ENCODE measurements at regions not wholly inside any gene's neighbourhood (a gene's known extent, or its start where the extent isn't known, plus 50 kb on each side); places are given as distances from the start of the nearest gene placed in this dataset.

GRCh38 chr9:1434811-1435210, 384.7 kb downstream of the DMRT2 start:
- DNase-seq = no peak

DNA sequence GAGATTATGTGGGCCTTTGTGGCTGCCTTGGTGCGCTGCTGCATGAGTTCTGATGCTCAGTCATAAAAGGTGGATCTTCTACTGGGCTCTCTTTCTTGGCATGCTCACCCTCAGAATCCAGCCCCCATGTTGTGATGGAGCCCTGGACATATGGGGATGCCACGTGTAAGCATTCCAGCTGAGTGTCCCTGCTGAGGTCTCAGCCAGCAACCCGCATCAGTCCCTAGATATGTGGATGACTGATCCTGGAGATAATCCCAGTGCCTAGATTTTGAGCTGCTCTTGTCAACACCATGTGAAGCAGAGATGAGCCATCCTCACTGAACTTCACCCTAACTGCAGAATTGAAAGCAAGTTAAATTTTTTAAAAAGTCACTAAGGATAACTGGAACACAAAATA, 390.1 kb downstream of the DMRT2 start:
- DNase-seq = no peak

- no peak for DNase-seq
Measured at GRCh38 chr9:1442105-1442504, 391.9 kb downstream of the DMRT2 start.

GRCh38 chr9:1443450-1443849, 393.3 kb downstream of the DMRT2 start:
- DNase-seq = no peak

DNA sequence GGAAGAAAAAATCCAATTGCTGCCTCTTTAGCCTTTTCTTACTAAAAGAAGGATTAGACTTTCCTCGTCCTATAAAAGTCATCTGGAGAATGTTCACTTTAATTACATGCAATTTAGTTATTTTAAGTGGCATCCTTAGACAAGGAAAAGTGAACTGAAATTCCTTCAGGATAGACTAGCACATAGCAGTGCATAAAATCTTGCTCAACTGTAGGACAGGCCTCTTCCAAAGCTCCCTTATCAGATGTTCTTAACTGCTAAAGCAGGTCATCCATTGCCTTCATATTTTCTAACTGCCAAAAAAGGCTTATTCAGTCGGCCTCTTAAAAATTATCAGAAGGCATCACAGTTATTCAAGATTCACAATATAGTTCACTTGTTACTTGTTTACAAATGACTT, 396.5 kb downstream of the DMRT2 start:
- no peak for DNase-seq

DNA sequence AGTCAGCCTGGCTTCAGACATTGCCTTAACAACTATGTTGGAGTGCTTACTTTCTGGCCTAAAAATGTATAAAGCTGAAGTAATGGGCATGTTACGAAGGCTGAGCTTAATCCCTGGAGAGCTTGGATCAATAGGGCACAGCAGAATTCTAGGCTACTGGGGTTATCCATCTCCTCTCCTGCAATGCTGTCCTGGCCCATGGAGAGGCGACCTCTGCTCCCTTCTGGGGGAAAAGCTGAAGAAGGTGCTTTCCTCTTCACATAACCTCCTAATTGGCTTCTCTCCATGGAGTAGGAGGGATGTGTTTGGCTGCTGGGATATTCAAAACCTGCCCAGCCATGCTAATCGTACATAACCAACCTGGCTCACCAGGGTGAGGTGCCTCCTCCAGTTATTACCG, 403.5 kb downstream of the DMRT2 start:
- DNase-seq = no peak

DNA sequence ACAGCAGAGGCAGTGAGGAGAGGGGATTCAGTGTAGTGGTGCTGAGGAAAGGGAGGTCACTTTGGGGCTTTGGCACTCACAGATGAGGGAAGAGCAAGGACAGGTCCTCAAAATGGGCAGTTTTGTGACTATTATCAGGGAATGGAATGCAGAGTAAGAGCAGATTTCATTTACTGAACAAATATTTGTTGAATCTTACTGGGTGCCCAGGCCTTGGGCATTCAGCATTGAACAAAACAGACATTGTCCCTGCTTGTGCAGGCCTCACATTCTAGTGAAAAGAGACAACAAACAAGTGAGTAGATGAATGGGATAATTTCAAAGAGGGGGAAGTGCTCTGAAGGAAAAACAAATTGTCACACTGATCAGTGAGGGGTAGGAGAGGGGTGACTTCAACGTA, 404.1 kb downstream of the DMRT2 start:
- DNase-seq = no peak

DNA sequence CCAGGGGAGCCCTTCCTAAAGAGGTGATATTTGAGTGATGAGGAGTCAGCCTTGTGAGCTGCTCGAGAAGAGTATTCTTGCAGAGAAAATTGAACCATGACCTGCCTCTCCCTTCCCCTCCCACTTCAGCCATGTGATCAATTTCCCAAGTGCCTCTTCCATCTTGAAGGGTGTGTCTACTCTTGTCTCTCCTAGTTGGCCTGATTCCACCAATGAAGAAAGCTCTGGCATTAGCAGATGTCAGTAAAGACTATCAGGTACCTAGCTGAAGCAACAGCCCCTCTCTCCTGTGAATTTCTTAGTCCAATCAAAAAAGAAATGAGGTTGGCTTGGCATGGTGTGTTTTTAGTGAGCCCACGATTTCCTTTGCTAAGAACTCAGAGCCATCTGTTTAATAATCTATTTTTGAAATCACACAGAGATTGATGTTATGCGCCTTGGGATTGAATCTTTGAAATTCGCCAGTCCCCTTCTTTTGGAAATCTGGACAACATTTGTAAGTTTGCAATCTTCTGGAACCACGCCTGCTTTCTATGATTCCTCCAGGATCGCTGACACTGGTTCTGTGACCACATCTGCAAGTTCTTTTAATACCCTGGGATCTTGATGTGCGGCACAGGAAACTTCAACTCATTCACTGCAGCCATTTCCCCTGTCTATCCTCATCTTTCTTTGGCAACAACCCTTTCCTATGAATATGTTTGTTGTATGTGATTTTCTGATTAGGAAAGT, 404.6 kb downstream of the DMRT2 start:
- DNase-seq = no peak

DNA sequence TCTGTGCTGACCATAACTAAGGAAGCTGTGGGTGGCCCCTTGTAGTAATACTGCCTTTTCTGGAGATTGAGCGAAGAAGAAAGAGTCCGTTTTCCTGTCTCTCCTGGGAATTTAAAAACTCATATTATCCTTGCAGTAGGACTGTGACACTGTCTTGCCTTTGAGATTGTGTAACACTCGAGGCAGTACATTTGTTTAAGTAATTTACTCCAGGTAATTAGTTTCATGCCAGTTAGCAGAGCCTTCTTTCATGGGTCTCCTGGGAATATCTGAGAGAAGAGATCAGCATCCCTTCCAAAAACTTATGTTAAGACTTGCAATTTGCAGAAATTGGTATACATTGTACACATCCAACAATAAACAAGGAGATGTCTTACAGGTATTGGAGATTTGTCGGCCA, 405.6 kb downstream of the DMRT2 start:
- DNase-seq = no peak

DNA sequence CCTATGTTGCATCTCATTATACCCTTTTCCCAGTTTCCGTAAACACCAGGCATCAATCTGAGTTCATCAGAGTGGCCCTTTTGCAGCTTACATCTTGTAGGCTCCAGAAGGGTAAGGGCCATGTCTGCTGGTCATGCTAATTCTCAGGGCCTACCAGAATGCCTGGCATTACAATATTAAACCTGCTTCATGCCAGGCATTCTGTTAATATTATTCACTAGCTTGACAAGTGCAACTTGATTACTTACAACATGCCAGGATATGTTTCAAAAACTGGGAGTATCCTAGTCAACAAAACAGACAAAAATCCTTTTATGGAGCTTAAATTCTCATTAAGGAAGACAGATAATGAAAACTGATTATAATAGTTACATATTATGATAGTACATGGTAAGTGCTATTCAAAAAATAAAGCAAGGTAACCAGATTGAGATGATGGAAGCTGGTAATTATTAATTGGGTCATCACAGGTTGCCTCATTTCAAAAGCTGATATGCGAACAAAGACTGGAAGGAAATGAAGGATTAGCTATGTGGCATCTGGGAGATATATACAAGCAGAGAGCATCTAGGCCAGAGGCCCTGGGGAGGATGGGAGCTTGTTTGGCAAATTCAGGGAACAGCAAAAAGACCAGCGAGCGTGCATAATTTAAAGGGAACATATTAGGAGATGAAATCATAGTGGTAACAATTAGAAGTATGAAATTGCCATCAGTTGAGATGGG, 406.3 kb downstream of the DMRT2 start:
- no peak for DNase-seq

DNA sequence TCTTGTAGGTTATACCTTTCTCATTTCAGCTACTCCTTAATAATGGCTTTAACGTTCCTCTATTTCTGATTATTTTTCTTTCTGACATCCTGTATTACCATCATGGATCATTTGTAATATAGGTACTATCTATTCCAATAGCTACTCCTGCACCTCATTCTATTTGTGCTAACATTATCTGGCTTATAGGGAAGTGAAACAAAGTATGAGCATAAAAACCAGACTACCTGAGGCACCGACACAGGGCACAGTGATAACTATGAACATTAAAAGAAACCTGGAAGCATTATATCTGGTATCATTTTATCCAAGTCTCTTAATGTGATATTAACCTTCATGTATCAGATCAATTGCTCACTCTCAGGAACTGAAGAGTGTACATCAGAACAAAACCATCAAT, 407.3 kb downstream of the DMRT2 start:
- DNase-seq = no peak

DNA sequence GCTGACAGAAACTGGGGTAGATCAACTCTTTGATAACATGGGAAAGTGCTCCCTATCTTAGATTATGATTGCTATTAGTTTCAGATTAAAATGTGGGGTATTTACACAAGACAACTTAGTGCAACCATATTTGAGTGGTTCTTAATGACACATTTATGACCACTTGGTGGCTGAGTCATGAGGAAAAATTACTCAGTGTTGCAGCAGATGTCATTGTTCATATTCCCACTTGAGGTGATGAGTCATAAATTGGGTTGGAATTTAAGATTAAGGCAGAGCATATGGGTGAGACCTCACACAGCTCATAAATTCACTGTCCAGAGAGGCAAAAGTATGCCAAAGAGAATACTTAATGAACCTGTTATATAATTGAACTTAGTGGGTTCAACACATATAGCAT, 408.3 kb downstream of the DMRT2 start:
- DNase-seq = peak; percentile 42

DNA sequence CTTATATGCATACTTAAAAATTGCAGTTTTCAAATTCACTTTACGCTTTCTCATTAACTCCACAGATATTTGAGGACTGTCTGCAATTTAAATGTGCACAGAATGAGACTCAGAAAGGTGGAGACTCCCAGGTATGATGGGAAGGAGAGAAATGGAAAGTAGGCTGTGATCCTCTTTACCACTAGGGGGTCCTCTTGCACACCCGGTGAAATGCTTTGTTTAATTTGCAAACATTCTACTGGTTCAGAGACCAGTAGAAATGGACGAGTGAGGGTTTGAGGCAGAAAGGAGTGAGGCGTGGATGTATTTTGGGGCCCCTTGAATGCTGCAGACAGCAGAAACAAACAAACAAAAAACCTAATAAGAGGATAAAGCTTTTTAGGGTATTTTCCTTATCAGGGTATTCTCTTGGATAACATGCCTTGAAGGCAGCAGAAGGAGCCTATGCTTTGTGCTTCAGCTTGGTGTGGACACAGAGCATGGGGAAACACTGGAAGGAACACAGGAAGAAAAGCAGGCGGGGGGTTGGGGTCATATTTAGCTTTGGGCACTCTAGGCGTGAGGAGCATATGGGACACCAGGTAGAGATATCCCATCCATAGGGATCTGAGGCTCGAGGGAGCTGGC, 410.1 kb downstream of the DMRT2 start:
- peak; percentile 8 for DNase-seq

GRCh38 chr9:1461812-1462211, 411.7 kb downstream of the DMRT2 start:
- DNase-seq = no peak

DNA sequence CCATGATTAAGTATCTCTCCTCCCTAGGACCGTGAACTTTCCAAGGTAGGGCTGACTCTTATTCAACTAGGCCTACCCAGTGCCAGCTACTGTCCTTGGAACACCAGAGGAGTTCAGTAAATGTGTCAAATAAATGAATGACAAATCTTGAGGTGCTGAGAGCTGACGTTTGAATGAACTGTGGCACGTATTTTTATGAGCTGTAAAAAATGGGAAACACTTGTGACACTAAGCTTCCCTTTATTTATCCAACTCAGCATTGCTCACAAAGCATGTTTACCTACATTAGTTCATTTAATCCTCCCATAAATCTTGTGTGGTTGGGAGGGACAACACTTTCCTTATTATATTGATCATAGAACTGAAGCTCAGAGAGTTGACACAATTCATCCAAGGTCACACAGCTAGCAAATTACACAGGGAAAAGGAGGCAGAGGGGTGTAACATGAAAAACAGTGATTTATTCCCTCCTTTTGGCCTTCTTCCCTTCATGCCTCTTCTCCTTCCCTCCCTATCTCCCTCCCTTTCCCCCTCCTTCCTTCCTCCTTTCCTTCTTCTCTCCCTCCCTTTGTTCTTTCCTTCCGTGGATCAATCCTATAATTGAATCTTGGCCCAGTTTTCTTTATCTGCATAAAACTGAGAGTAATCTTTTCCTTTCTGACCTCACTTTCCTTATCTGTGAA, 412.6 kb downstream of the DMRT2 start:
- DNase-seq = no peak

DNA sequence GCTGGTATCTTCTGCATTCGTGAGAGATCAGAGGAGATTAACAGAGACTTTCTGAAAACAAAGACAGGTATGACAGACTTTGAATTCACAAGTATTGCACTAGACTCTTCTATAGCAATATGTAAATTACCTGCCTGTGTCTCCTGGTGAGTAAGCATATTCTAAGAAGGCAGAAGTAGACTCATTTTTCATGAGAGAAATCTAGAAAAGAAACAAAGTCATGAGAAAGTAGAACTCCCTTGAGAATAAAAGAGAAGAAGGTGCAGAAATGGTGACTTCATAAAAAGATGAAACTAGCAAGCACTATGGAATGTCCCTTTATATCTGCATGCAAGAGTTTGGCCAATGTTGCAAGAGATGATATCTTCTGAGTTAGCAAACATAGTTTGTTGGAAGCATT, 419.8 kb downstream of the DMRT2 start:
- no peak for DNase-seq

- no peak for DNase-seq
Measured at GRCh38 chr9:1473956-1474634, 423.9 kb downstream of the DMRT2 start.

- DNase-seq = no peak
Measured at GRCh38 chr9:1474671-1475070, 424.5 kb downstream of the DMRT2 start.

DNA sequence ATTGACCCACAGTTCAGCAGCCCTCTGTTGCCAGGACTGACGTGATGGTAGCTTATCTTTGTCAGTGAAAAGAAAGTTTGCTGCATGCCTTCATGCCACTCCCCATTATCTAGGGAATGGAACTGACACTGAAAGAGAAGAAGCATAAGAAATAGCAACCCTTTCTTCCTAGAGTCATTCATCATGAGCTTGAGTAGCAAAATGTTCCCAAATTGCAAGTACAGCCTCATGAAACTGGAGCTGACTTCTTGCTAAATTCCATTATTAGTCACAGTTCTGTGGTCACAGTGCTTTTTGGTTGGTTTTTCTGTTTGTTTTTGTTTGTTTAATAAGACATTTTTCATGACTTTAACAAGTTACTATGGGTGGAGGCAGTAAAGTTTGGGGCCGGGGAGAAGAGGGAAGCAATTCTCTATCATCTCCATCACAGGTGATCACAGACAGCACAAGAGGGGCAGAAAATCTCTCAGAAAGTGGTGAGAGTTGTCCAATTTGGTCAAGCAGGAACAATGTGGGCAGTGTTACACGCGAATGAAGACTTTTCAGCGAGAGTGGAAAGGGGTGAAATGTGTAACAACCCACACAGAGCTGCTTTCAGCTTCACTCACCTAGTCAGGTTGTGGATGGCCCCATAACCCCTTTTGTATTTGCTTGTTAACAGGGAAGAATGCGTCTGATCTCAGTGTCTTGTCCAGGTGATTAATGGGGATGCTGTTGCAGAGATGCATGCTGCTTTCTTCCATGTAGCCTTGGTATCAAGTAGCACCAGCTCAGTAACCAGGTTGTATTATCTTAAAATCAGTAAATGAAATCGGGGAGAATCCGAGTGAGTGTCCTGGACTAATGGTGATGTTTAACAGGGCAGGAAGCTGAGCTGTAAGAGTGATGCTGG, 440.4 kb downstream of the DMRT2 start:
- DNase-seq = no peak

- DNase-seq = no peak
Measured at GRCh38 chr9:1492156-1492555, 442.0 kb downstream of the DMRT2 start.

DNA sequence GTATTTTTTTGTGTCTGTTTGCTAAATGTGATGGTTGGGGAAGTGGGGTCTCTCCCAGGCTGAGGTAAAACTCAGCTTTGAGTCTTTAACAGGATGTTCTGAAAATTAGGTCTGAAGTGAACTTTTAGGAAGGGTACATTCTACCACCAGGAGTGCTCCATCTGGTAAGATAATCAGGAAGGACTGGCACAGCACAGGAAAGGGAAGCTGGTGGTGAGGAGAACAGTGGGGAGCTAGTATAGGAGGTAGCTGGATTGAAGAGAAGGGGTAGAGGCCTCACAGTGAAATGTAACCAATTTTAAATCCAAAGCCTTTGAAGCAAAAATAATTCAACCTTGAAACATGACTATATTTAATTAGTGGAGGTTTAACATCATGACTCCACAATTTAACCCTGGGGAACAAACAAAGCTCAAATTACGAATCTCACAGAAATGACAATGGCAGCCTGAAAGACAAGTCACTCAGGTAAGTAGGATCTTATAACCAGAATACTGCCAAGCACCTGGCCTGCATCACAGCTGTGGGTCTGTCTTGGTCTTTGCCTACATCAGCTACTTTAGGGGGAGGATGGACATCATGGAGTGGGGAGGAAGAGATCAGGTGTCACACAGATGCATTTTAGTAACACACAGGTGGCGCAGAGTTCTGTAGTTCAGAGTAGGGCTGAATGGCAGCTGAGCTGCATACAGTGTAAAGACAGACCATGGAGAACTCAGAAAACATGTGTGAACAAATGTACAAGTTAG, 445.3 kb downstream of the DMRT2 start:
- peak; percentile 56 for DNase-seq
